SIG-M5 treated with dmso at 0.1 percent for 504 hours (cell line): ENCODE measurements at regions not wholly inside any gene's neighbourhood (a gene's known extent, or its start where the extent isn't known, plus 50 kb on each side); places are given as distances from the start of the nearest gene placed in this dataset.
"Not testable (repeated sequence)": the region's sequence is repeated elsewhere in the genome, so short reads cannot be mapped to it uniquely, and the experiment has no call there.

ENCODE experiments used
- DNase-seq: peaks from one replicate; lab custom pipeline; 2025; ENCODE audit not compliant: unreplicated experiment; lab: John Stamatoyannopoulos, UW

DNA sequence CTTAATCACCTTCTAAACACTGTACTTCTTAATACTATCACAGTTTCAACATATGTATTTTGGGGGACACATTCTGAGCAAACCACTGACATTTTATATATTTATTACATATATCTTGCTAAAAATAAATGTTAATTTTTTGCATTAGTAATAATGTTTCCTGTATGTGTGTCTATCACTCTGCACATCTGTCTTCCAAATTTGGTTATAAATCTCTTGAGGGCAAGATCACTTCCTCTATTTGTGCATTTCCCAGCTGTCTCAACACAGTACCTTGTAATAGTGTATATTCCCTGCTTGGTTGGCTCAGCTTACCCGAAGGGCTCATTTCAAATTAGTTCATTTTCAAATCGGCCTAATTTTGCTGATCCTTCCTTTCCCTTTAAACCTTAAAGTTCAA, 617.1 kb upstream of the GYPC start:
- no peak for DNase-seq

GRCh38 chr2:126041391-126042047, 614.4 kb upstream of the GYPC start:
- DNase-seq: no peak

DNA sequence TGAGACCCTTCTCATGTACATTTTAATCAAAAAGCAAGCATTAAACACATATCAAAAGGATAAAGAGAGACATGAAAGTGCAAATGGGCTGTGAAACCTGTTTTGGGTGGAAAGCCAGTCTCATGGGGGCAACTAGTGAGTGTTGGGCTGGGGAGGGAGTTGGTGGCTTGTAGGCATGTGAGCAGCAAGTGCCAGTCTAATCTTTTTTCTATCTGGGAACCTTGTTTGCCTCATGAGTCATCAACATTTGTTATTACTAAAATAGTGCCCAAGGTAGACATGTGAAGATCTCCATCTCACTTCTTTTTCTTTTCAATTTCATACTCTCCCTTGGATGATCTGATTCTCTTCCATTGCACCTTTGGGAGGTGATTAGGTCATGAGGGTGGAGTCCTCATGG, 613.9 kb upstream of the GYPC start:
- no peak for DNase-seq

- DNase-seq: no peak
These were observed 607.2 kb upstream of the GYPC start for GRCh38 chr2:126048719-126049118.

- no peak for DNase-seq
These were observed 606.5 kb upstream of the GYPC start for GRCh38 chr2:126049461-126049860.

- DNase-seq: no peak
These were observed 604.8 kb upstream of the GYPC start for GRCh38 chr2:126050991-126051736.

GRCh38 chr2:126051737-126052240, 604.2 kb upstream of the GYPC start:
- not testable (repeated sequence) for DNase-seq

DNA sequence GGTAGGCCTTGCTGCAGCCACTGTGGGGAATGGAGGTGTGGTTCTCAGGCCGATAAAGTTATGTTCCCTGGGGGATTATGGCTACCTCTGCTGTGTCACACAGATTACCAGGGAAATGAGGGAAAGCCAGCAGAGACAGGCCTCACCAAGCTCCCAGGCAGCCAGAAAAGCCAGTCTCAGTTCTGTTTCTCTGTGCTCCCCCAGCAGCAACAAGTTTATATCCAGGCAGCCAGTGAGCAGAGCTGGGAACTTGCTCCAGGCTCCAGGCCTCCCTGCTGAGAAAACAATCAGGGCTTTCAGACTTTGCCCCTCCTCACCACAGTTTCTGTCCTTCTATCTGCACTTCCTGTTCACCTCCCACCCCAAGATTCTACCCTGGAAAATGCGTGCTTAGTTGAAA, 596.6 kb upstream of the GYPC start:
- no peak for DNase-seq

DNA sequence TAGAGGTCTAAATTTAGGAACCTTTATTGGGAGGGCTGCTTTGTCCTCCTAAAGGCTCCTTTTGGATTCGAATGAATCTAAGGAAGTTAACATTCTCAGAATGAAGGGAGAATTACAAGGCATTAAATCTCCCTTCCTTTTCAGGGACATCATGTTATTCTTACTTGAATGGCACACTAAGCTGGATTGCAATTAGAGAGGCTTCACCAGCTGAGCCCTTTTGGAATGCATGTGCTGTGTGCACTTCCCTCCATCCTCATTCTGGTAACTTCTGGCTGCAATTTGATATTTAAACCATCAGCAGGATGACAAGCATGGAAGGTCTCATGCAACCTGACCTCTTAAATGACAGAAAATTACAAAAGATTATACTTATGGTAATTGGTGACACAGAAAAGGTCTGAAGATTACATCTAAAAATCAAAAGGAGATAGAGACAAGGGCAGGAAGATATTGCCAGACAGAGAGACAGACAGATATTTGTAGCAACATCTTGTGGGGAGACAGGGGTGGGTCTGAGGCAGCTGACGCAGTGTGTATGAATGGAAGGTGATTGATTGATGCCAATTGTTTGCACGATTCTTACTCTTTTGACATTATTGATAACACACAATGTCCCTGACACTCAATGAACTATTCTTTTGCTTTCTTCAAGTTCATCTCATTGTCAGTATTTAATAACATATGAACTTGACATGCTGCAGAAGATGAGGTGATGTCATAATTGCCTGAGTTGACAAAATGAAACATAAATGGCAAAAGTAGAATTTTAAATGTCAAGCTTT, 570.8 kb upstream of the GYPC start:
- DNase-seq: no peak

- no peak for DNase-seq
These were observed 555.0 kb upstream of the GYPC start for GRCh38 chr2:126100962-126101361.

DNA sequence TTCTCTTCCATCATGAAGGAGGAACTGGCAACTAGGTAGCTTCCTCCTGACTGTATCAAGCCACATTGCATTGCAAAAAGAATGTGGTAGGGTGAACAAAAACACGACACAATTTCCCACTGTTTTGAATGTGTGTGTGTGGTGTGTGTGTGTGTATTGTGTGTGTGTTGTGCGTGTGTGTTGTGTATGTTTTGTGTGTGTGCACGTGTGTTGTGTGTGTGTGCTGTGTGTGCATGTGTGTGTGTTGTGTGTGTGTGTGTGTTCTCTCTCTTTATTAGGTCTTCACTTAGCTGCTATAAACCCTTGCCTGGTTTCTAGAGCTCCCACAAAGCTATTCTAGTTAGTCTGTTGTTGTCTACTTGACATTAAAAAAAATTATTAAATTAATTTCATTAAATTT, 550.0 kb upstream of the GYPC start:
- DNase-seq: no peak

- DNase-seq: no peak
These were observed 548.1 kb upstream of the GYPC start for GRCh38 chr2:126107883-126108282.

GRCh38 chr2:126115975-126116374, 540.0 kb upstream of the GYPC start:
- DNase-seq: no peak

DNA sequence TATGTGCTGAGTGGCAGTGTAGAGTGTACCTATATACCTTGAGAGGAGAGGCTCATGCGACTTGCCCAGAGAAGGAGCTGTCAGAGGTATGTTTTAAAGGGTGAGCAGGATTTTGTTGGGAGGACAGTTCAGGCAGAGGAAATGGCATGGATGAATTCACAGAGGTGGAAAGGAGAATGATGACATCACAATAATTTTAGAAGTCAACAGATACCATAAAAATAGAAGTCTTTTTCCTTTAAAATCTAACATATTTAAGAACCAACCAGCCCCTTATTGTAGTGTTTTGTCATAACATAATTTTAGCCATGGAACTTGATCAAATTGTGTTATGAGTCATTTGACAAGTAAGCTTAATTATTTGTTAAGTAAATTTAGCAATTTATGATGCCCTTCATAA, 538.1 kb upstream of the GYPC start:
- DNase-seq: no peak

- DNase-seq: no peak
These were observed 510.2 kb upstream of the GYPC start for GRCh38 chr2:126145752-126146151.

DNA sequence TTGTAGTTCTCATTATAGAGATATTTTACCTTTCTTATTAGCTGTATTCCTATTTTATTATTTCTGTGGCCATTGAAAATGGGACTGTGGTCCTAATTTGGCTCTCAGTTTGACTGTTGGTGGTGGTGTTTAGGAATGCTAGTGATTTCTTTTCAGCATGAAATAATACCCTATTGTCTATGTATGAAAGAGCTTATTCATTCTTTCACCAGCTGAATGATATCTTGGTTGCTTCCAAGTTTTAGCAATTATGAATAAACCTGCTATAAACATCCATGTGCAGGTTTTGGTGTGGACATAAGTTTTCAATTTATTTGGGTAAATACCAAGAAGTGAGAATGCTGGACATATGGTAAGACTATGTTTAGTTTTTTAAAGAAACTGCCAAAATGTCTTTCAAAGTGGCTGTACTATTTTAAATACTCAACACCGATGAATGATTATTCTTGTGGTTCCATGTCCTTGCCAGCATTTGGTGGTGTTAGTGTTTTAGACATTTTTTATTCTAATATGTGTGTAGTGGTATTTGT, 501.6 kb upstream of the GYPC start:
- DNase-seq: no peak

GRCh38 chr2:126160950-126161349, 495.0 kb upstream of the GYPC start:
- not testable (repeated sequence) for DNase-seq

GRCh38 chr2:126172631-126173184, 483.2 kb upstream of the GYPC start:
- DNase-seq: no peak

DNA sequence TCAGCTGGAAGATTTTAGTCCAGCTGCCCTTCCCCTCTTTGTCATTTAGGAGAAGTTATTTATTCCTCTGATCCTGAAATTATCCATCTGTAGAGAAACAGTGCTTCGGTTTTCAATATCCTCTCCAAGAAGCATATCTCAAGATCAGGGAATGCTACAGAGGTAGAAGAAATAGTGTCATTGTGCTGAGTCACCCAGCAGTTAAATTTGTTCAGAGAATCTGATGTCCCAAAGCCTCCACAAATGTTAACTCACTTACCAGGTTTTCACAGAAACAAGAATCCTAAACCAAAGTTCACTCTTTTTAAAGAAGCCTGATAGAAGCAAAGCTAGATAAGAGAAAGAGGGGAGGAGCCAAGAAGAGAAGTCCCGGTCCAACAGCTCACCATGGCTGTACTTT, 480.7 kb upstream of the GYPC start:
- no peak for DNase-seq

DNA sequence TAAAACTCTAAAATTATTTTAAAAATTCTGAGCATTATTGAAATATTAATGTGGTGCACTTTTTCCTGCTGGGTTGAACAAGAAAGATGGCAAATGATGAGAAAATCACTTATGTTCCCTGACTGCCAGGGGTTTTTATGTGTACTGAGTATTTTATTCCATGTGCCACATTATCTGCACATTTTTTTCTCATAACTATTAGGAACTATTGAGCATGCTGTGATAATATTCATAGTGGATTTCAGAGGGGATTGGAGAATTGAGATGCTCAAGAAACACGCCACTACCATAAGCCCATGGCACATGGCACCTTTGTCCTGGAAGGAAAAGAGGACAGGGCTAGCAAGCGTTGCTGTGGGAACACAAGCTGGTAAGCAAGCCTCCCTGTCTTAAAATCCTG, 478.5 kb upstream of the GYPC start:
- no peak for DNase-seq

- no peak for DNase-seq
These were observed 468.3 kb upstream of the GYPC start for GRCh38 chr2:126187668-126188067.
